ENCODE measurements at regions not wholly inside any gene's neighbourhood (a gene's known extent, or its start where the extent isn't known, plus 50 kb on each side); places are given as distances from the start of the nearest gene placed in this dataset.

DNA sequence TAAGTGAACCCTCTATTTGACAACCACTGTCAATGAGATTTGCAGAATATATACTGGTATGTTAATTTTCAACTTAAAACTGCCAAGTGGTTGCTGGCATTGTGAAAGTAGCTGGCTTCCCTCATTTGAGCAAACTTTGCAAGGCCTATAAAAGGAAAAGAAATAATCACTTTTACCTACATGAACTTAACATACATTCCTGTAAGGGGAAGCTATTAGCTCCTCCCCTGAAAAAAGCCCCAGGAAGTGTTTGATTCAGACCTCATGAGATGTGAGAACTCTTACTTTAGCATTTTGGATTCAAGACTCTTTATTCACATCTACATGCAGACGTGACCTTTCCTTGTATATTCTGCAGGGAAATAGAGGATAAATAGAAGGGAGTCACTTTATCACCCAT lies 175.6 kb downstream of the OTUD1 start:
- POLR2A ChIA-PET = no interaction called here

More for the DNA sequence above, 175.6 kb downstream of the OTUD1 start:
- no peaks in the 10 kb centered on the region for H3K4me1 ChIP-seq (ENCODE audit: control insufficient read depth, extremely low read depth, insufficient read depth, low read length)
- no peak for TF ChIP-seq JUN (IDR thresholded peaks at IDR 0.05; ENCODE audit: borderline replicate concordance, insufficient read depth, insufficient read length, low read depth)
- TF ChIP-seq MYC (IDR thresholded peaks at IDR 0.05; ENCODE audit: low read depth, low read length) = no peak
- no peak for TF ChIP-seq POLR2A (IDR thresholded peaks at IDR 0.05; ENCODE audit: low read depth, low read length)
- no peak for TF ChIP-seq EZH2 (IDR thresholded peaks at IDR 0.05; ENCODE audit: borderline replicate concordance, low read depth, low read length, severe bottlenecking)
- no peak for TF ChIP-seq MAX (IDR thresholded peaks at IDR 0.05; ENCODE audit: insufficient read depth, insufficient read length)
- TF ChIP-seq FOS (IDR thresholded peaks at IDR 0.05; ENCODE audit: borderline replicate concordance, insufficient read depth, low read length) = no peak
- TF ChIP-seq POLR2AphosphoS5 (IDR thresholded peaks at IDR 0.05; ENCODE audit: insufficient read depth, low read depth, low read length) = no peak
- no peak for TF ChIP-seq GATA2 (IDR thresholded peaks at IDR 0.05; ENCODE audit: insufficient read depth, insufficient read length, low read depth, low read length)
- no peak for TF ChIP-seq CTCF (IDR thresholded peaks at IDR 0.05; ENCODE audit: extremely low read depth in 1 of 2, insufficient read depth in 1 of 2, low read depth in 1 of 2, low read length in 2 of 2)
- H3K79me2 ChIP-seq (ENCODE audit: control insufficient read depth, insufficient read depth, low read length) = no peaks in the 10 kb centered on the region
- no peaks in the 10 kb centered on the region for H3K27me3 ChIP-seq (ENCODE audit: control insufficient read depth in 2 of 2, insufficient read depth in 2 of 2, low read length in 2 of 2)
- H3K9me3 ChIP-seq (replicated peaks; ENCODE audit: control insufficient read depth, insufficient read depth, low read length) = peaks cover 2% of the 10 kb centered on the region
- dilution Hi-C loops (cut with MboI; ENCODE audit: extremely low pct_ligation_motif_present, low sequenced_read_pairs) = no loop called here
- H3K4me2 ChIP-seq (ENCODE audit: insufficient read depth, low read length) = no peak overlapping the region
- no peak overlapping the region for H3K4me3 ChIP-seq (replicated peaks in 1 of 3; ENCODE audit: insufficient read depth in 1 of 3, low read depth in 1 of 3, low read length in 3 of 3)
- H2AFZ ChIP-seq (ENCODE audit: low read depth, low read length) = no peak overlapping the region
- H3K9me1 ChIP-seq (replicated peaks; ENCODE audit: control insufficient read depth, extremely low read depth, insufficient read depth, low read length) = no peaks in the 10 kb centered on the region
- CTCF ChIA-PET = no interaction called here
- FAIRE-seq = no peak
- BruUV-seq (replicated peaks) = no TSS peak
- no peak overlapping the region for H3K9ac ChIP-seq (replicated peaks; ENCODE audit: extremely low read depth, insufficient read depth, low read length)
- H4K20me1 ChIP-seq (replicated peaks; ENCODE audit: control insufficient read depth, extremely low read depth, insufficient read depth, low read length) = no peaks in the 10 kb centered on the region
- H3K27ac ChIP-seq (ENCODE audit: insufficient read depth, low read depth, low read length) = no peak overlapping the region
- no peaks in the 10 kb centered on the region for H3K36me3 ChIP-seq (ENCODE audit: control insufficient read depth in 2 of 2, extremely low read depth in 1 of 2, insufficient read depth in 2 of 2, low read length in 2 of 2)
- DNase-seq (ENCODE audit: low read depth, low spot score) = no peak
- intact Hi-C loops (cut with micrococcal nuclease) = no loop called here
